OCI-M1 (cell line): ENCODE measurements at regions not wholly inside any gene's neighbourhood (a gene's known extent, or its start where the extent isn't known, plus 50 kb on each side); places are given as distances from the start of the nearest gene placed in this dataset.

Source experiments
- DNase-seq: peaks from one replicate; lab custom pipeline; 2025; lab: John Stamatoyannopoulos, UW

DNA sequence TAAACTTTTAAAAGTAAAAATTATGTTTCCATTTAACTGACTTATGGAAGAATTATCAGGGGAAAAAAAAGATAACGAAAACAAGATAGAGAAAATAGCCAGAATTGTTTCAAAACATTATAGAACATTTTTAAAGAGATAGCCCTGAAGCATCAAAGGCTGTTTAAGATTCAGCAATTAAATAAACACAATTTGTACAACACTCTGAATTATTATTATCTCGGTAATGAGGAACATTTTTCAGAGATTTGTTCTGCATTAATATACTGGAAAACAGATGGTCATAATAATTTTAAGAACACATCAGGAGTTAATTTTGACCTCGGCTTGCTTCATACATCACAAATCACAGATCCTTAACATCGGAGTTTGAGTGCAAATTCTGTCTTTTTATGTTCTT is 643.8 kb downstream of the SORCS1 start:
- no peak for DNase-seq

DNA sequence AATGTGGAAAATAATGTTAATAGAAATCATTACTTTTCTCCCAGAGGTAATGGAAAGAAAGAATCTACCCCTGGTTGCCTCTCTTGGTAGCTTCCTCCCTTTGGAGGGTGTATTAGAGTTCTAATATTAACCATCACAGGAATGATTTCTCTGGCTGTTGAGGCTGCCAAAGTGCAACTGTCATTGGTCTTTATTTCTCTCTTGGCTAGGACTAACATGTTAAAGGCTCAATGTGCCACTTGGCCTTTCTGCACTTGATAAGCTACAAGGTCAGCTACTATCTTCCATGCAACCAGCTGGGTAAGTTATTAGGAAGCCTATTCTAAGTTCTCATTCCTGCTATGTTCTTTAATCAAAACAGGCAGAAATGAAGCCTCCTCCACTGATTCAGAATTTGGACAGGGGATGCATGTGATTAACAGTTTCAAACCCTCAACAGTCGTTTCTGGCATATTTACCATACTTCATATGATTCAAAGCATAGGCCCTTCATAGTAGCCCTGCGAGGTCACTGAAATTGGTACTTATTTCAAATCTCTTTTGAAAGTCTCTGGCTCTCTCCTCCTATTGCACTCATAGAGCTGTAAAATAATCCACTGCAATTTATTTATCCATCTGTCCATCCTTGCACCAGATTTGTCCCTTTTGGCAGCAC is 645.0 kb downstream of the SORCS1 start:
- DNase-seq: no peak

DNA sequence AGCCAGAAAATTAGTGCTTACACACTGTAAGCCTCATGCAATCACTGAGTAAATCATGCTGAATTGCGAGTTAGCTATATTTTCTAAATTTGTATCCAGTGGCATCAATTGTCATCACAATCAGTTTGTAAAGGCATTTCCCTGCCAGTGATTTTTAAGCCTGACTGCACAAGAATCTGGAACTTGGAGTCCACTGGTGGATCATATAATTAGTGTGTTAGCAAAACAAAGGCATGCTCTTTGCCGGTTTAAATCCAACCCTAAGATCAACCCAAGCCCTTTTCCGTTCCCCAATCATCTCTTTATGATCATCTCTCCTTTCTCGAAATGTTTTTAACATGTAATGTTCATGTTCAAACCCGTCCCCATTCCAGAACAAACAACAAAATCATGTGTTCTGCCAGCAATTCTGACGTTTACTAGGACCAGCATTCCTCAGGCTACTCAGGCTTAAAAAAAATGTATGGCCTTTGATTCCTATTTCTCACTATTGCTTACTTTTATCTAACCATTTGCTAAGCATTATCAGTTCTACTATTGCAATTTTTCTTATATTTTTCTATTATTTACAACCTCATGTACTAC is 649.2 kb downstream of the SORCS1 start:
- DNase-seq: no peak

DNA sequence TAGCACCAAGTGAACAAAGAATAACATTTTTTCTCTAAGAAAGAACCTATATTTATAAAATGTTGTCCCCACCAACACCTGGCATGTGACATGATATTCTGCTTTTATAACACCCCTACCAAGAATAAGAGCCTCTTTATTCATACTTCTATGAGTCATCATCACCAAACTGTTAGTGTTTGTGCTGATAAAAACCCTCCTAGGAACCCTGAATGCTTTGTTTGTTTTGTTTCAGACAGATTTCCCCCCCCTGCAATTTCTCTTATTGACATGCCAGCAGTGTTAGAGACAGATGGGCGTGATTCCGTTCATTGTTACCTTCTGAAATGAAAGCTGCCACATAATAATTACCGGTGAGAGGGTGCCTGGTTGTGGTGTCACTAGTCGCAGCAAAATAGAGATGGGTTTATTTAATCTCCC is 651.1 kb downstream of the SORCS1 start:
- DNase-seq: no peak

DNA sequence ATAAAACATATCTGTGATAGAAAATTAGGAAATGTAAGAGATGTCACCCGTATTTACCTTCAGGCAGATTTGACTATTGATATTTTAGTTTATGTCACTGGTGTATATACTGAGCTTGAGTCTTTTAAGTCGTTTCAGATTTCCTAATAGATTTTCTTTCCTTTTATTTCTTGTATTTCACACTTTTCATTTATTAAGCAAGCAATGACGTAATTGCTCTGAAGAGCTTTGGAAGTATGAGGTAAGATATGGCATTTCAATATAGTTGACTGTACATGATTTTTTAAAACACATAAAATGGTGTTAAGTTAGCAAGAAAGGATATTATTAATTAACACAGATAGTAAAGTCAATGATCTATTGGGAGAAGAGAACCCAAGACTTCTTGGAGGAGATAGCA is 652.6 kb downstream of the SORCS1 start:
- no peak for DNase-seq

DNA sequence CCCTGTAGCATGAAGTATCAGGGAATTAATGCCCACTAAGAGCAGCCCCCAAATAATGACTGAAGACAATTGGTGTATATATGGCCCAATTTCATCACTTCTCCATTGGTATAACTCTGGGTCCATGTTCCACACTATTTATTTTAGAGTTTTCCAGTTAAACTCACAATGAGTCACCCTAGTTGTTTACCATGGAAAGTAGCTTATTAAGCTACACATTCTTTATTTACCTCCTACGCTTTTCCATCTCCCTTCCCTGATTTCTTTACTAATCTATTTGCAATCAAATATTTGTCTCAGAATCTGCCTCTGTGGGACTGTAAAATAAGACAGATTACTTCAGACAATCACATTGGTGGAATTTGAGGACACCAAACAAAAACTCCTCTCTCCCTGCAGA is 655.6 kb downstream of the SORCS1 start:
- DNase-seq: no peak

DNA sequence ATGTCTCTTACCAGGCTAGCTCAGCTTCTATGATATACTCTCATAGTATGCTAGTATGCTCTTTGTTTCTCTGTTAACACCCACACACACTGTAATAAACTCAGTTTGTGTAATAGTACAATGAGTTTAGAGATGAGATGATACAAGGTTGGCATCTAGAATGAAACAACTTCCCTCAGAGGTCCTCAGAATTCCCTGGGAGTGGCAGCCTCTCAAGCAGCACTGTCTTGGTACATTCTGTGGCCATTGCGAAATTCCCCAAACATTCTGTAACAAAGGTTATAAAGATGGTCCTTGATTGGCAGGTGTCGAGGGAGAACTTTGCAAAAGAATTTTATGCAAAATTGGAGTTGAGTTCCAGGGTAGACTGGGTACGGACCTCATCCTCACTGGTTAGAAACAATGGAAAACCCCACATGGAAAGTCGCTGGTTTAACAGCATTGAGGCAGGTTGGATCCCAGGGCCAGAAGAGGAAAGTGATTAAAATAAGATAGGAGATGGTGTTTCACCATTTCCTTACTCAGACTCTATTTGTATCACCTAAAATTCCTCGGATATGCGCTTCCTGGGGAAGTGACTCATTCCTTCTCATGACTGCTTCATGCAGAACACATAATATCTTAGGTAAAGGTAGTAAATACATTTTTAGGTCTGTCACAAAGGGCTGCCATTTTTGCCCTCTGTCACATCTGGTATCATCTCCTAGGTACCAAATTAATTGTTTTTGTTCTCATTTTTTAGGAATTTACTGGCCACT is 657.8 kb downstream of the SORCS1 start:
- no peak for DNase-seq

DNA sequence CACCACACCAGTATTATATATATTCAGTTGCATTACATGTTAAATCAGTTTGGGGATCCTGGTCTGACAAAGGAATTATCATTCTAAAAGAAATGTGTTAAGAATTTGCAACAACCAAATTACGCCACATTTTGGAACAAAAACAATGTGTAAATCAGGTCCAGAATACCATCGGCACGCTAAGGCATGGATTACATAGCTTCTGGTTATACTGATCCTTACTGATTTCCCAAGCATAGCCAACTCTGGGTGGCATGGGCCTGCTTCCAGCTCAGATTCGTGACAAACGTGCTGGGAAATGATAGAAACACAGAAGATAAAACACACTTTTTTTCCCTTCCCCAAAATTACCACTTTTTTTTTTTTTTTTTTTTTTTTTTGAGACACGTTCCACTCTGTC is 660.0 kb downstream of the SORCS1 start:
- DNase-seq: no peak

DNA sequence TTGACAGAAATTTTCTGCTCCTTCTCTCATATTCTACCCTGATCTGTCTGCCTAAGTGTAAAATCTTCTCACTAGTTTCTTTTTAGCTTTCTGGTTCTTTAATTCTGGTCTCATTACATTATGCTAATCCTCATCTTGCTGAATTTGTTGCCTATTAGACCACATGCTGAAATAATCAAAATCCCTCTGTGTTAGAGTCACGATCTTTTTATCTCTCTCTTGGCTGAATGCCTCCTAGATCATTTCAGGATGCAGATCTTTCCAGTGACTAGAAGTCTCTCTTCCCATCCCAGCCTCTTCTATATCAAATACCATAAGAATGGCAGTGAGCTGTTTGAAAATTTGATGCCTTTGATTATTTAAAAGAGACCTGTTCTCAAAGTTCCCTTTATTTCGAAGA is 661.9 kb downstream of the SORCS1 start:
- no peak for DNase-seq

DNA sequence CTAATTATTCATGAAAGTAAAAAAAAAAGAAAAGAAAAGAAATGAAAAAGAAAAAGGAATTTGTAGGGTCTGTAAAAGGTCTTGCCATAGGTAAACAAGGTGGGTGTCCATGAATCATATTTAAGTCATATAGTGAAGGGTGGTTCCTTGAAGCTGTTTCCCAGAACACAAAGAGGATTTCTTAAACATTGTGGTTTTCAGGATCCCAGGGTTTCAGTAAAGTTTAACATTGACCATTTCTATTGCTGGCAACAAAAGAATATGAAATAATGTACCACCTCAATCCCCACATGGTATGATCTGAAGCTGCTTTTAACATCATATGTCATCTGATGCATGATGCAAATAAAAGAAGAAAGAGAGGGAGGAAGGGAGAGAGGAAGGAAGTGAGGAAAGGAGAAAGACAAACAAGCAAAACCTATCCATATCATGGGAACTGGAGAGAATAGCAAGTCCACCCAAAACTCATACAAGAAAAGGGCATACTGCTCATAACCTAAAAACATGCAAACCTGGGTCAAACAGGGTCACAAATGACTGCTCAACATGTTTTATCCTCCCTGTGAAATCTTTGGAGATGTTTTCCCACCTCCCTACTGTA is 663.5 kb downstream of the SORCS1 start:
- DNase-seq: no peak

DNA sequence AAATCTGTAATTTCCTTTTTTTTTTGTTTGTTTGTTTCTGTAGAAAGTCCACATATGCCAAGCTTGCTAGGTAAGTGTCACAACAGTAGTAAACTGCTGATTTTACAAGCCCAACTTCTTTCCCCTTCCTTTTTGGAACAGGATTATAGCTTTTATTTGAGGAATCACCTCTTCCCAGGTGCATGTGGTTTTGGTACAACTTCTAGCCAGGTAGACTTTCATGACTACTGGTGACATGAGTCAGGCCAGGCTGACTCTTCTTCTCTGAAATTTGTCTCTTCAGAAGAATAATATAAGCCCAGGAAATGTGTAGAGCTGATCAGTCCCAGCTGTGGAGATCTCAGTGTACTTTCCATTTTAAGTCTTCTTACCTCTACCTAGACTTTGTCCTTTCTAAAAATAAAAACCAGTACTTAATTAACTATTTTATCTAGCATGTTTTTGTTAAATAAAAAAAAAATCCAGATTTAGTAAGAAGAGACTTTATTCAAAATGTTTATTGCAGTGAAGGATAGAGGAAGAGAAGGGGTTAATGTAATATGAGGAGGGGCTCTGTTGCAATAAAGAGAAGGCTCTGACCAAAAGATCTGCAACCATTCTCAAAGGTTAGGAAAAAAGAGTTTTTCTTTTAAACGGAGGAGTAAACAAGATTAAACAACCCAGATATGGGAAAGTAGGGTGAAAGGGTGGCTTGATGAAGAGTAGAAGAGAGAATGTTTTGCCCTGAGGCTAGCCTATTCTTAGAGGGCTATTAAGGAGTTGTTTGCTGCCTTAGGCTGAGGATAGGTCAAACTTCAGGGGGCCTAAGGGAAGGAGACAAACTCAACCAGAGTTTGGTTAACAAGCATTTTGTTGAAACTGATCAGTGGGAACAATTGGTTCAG is 664.2 kb downstream of the SORCS1 start:
- DNase-seq: no peak

DNA sequence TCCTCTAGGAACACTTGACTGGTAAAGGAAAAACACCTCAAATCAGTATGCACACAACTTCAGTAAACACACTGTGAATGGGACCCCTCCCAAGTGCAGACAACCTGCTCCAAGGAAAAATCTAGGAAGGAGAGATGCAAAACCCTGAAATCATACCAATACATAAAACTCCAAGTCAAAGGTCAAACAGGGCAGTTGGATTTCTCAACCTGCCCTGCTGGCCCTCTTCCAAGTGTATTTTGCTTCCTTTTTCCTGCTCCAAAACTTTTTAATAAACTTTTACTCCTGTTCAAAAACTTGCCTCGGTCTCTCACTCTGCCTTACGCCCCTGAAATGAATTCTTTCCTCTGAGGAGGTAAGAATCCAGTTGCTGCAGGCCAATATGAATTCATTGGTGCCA is 665.1 kb downstream of the SORCS1 start:
- DNase-seq: no peak

DNA sequence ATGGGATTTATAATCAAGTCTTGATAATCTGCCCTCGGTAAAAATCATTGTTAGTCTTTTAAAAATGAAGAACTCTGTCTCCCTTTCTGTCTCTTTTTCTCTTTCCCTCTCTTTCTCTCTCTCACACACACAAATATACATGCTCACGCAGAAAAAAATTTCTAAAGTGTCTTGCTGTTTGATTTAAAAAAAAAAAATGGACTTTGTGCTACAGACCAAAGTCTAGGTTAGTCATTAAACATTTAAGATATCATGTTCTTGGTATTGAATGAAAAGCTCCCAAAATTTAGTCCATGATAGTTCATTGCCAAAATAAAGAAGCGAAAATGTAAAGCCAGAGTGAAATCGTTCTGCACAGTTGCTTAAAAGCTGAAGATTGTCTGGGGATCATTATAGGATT is 665.8 kb downstream of the SORCS1 start:
- DNase-seq: no peak

DNA sequence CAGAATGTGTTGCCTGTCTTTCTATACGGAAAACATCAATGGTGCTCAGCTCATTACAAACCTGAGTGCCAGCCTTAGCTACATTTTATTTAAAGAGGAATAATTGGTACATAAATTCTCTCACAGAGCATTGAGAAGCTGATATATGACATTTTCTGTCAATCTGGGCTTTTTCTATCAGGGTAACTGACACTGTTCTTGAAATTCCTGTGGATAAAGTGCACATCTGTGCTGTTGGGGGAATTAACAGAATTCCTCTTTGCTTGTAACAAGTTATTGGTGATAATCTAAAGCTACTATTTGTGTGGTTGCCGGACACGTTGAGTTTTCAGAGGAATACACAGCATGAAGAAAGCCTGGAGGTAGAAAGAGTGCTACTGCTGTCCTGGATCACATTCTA is 668.6 kb downstream of the SORCS1 start:
- no peak for DNase-seq

DNA sequence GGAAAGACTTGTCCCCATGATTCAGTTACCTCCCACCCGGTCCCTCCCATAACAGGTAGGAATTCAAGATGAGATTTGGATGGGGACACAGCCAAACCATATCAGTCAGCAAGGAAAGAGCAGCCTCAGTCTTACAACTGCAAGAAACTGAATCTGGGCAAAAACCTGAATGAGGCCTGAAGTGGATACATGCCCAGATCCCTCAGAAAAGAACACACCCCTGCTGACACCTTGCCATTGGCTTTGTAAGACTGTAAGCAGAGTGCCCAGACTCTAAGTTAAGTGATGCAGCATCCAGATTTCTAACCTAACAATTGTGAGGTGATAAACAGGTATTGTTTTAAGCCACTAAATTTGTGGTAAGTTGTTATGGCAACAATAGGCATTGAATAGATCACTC is 670.8 kb downstream of the SORCS1 start:
- no peak for DNase-seq

DNA sequence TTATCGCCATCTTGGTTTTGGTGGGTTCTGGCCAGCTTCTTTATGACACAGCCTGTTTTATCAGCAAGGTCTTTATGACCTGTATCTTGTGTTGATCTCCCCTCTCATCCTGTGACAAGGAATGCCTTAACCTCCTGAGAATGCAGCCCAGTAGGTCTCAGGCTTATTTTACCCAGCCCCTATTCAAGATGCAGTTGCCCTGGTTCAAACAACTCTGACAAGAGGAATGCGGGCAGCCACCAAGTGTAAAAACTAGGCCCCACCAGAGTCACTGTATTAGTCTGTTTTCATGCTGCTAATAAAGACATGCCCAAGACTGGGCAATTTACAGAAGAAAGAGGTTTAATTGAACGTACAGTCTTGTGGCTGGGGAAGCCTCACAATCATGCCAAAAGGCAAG is 671.3 kb downstream of the SORCS1 start:
- no peak for DNase-seq

DNA sequence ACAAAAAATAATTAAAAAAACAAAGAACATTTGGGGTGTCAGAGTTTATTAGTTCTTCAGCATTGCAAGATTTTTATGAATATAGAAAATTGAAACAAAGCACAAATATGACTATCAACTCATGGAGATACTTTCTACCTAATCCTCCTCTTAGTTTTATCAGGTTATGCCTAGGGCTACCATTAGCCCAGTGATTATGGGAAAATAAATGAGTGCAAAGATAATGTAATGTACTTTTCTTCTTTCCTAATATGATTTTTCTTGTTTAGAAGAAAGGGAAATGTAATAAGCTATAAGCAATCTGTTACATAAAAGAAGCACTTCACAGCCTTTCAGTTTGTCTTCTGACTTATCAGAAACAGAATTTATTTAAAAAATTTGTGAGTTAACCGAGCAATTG is 676.8 kb downstream of the SORCS1 start:
- DNase-seq: no peak

DNA sequence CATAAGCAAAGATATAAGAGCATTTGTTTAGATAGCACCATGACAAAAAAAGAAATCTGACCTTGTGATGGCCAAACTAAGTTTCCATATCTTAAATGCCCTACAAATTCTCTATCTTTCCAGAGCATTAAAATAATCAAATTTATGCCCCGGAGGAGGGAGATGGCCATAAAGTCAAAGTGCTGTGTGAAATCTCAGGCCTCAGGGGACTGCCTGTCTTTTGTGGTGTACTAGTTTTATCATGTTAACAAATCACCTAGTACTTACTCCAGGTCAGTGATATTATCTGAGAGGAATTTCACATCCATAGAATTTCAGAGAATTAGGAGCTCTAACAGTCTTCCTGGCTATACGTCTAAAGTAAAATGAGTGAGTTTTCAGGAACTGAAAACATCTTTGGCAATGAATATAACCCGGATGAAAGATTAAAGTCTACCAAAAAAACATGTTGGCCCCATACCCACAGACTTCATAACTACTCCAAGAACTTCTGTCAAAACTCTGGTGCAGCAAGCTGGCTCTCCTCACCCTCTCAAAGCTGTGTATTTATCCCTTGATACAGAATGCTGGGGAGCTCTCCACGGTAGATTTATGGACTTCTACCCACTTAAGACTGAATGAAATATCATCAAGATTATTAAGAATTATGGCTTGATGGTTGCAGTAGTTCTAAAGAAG is 682.8 kb downstream of the SORCS1 start:
- no peak for DNase-seq

DNA sequence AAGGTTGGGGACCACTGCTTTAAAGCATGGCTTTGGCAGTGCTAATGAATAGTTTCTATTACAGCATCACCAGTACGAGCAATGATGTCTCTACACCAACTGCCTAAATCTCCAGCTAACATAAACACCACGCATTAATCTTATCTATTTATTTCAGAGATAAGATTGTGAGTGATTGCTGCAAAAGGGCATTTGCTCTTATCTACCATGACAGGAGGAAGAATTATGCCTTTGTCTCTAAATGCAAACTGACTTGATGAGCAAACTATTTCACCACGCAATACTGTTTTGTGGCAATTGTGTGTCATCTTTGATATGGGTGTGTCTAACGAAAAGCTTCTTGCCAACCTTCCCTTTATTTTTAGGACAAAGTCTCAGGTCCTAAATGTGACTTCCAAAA is 684.9 kb downstream of the SORCS1 start:
- no peak for DNase-seq

DNA sequence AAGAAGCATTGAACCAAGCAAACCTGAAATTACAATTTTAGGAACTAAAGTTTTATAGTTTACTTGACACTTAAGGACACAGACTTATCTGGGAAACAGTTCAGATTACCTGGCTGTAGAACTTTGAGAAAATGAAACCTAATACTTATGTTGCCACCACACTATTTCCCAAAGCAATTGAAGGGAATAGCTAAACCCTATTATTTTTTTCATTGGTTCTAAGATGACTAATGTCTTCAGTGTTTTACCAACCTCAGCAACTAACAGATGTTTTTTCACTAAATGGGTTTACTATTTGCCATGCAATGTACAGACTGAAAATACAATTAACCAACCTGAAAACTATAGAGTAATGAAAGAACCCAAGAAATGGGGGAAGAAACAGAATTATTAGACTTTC is 689.6 kb downstream of the SORCS1 start:
- no peak for DNase-seq

DNA sequence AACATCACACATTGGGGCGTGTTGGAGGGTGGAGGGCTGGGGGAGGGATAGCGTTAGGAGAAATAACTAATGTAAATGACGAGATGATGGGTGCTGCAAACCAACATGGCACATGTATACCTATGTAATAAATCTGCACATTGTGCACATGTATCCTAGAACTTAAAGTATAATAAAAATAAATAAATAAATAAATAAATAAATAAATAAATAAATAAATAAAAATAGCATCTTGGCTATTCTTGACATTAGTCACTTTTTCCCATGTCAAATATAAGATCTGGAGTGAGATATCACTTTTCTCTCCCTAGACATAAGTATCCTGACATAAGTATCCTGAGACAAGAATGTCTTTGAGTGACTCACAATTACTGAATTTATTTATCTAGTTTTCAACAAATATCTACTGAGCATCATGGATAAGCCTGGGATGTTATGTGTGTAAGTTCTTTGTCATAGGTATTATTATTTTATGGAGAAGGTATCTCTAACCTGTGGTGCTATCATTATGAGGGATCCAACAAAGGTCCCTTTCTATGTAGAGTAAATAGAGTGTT is 691.3 kb downstream of the SORCS1 start:
- DNase-seq: no peak
